HG03135 (cell line): ENCODE measurements at regions not wholly inside any gene's neighbourhood (a gene's known extent, or its start where the extent isn't known, plus 50 kb on each side); places are given as distances from the start of the nearest gene placed in this dataset.
"Not testable (repeated sequence)": the region's sequence is repeated elsewhere in the genome, so short reads cannot be mapped to it uniquely, and the experiment has no call there.

ENCODE experiments used
- ATAC-seq: cut with Tn5 transposase; IDR thresholded peaks from one replicate; pipeline ENCODE4 v1.9.1; 2021; ENCODE audit warnings: mild to moderate bottlenecking, moderate library complexity; ENCODE audit not compliant: unreplicated experiment

DNA sequence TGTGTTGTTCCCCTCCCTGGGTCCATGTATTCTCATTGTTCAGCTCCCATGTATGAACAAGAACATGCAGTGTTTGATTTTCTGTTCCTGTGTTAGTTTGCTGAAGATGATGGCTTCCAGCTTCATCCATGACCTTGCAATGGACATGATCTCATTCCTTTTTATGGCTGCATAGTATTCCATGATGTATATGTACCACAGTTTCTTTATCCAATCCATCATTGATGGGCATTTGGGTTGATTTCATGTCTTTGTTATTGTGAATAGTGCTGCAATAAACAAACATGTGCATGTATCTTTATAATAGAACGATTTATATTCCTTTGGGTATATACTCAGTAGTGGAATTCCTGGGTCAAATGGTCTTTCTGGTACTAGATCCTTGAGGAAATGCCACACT, 65.1 kb upstream of the SLC13A1 start:
- ATAC-seq = not testable (repeated sequence)

DNA sequence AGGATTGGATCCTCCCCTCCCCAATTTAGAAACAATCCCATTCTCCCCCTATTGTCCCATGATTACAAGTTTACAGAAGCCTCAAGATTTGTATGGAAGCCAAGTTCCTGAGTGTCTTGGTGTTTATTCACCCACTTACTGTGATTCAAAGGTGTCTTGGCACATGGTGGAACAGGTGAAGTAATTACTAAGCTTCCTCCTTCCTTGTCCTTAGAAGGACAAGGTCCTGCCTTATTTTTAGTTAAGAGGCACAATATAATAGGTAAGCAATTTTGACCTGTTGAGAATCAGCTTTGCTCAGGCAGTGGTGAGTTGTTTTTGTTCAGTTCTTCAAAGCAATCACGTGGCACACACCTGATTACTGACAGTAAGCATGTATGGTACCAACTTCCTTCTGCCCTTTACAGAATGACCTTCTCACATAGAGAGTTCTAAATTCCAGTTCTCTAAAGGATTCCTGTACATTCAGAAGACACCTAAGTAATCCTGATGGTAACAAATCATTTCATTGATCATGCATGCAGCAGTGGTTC, 60.7 kb upstream of the SLC13A1 start:
- no peak for ATAC-seq

DNA sequence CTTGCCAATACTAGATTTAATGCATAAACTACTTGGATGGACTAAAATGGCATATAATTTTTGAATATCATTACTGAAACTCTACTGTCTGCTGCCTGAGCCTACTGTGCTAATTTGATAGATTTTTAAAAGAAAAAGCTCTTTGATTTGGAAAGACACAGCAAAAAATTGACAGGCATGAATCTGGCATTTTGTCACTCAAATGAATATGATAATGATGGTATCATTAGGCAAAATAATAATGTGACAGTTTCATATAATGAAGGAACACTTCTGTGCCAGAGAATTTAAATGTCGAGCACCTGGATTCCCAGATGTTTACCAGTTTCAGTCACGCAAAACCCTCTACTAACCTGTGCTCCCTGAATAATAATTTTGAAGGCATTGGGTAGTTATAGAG, 60.0 kb upstream of the SLC13A1 start:
- ATAC-seq = no peak
